Liver (tissue), 8 donors: ENCODE measurements at regions not wholly inside any gene's neighbourhood (a gene's known extent, or its start where the extent isn't known, plus 50 kb on each side); places are given as distances from the start of the nearest gene placed in this dataset.
"Not testable (repeated sequence)": the region's sequence is repeated elsewhere in the genome, so short reads cannot be mapped to it uniquely, and the experiment has no call there.

Source experiments
- DNase-seq: peaks from one replicate; pipeline ENCODE4 v3.0.0-alpha.2; 2017; ENCODE audit warnings: low spot score
- H3K27ac ChIP-seq, 2 donors: one replicate each; pipeline ENCODE4 v1.7.0; 2013; ENCODE audit warnings: inconsistent platforms in 2 of 2, low read length in 2 of 2, control low read depth in 1 of 2, low read depth in 1 of 2, mild to moderate bottlenecking in 1 of 2
- H3K27me3 ChIP-seq, 4 donors: one replicate each; pipeline versions ENCODE4 v1.6.1 to v1.7.0; 2013; ENCODE audit warnings: low read length in 3 of 4, inconsistent platforms in 1 of 4, mild to moderate bottlenecking in 1 of 4, moderate library complexity in 1 of 4; ENCODE audit not compliant: control insufficient read depth in 4 of 4, insufficient read depth in 4 of 4
- H3K36me3 ChIP-seq, 4 donors: one replicate each; pipeline versions ENCODE4 v1.6.1 to v1.7.0; 2013; ENCODE audit warnings: low read length in 3 of 4, mild to moderate bottlenecking in 3 of 4, low read depth in 1 of 4, moderate library complexity in 1 of 4; ENCODE audit not compliant: control insufficient read depth in 4 of 4, insufficient read depth in 3 of 4
- H3K4me1 ChIP-seq, 4 donors: one replicate each; pipeline versions ENCODE4 v1.6.1 to v1.7.0; 2013; ENCODE audit warnings: low read length in 3 of 4, mild to moderate bottlenecking in 3 of 4, moderate library complexity in 1 of 4; ENCODE audit not compliant: control insufficient read depth in 4 of 4, insufficient read depth in 4 of 4
- H3K4me3 ChIP-seq, 3 donors: one replicate each; pipeline versions ENCODE4 v1.6.1 to v1.7.0; 2013; ENCODE audit warnings: low read length in 3 of 3, control low read depth in 1 of 3, low read depth in 1 of 3, mild to moderate bottlenecking in 1 of 3
- H3K9ac ChIP-seq, 2 donors: one replicate each; pipeline ENCODE4 v1.7.0; 2013; ENCODE audit warnings: low read length in 2 of 2, mild to moderate bottlenecking in 2 of 2, moderate library complexity in 2 of 2, control low read depth in 1 of 2, low read depth in 1 of 2
- H3K9me3 ChIP-seq, 4 donors: one replicate each; pipeline versions ENCODE4 v1.6.1 to v1.7.0; 2013; ENCODE audit warnings: low read length in 3 of 4; ENCODE audit not compliant: control insufficient read depth in 4 of 4
- ATF3 ChIP-seq: IDR thresholded peaks from 2 replicates; pipeline ENCODE4 v1.6.1; 2016; ENCODE audit warnings: antibody characterized with exemption
- CTCF ChIP-seq: fragments of 150-350 bp; IDR thresholded peaks from 2 replicates; pipeline ENCODE4 v1.5.1; 2017; ENCODE audit warnings: improper control_type of control experiment, low read depth, low read length; ENCODE audit not compliant: missing input control
- FOXA1 ChIP-seq: IDR thresholded peaks from 2 replicates; pipeline ENCODE4 v1.6.1; 2016; ENCODE audit warnings: antibody characterized with exemption
- FOXA2 ChIP-seq: IDR thresholded peaks from 2 replicates; pipeline ENCODE4 v1.6.1; 2016; ENCODE audit warnings: antibody characterized with exemption
- GABPA ChIP-seq, 2 donors: IDR thresholded peaks in 1 of 2; conservative IDR thresholded peaks in 1 of 2; 2 replicates each; pipeline ENCODE4 v1.6.1; 2016; ENCODE audit warnings: antibody characterized with exemption in 2 of 2, mild to moderate bottlenecking in 1 of 2, moderate library complexity in 1 of 2
- HNF4G ChIP-seq: IDR thresholded peaks from 2 replicates; pipeline ENCODE4 v1.6.1; 2016; ENCODE audit warnings: antibody characterized with exemption
- JUND ChIP-seq, 2 donors: IDR thresholded peaks; 2 replicates each; pipeline ENCODE4 v1.6.1; 2016; ENCODE audit warnings: antibody characterized with exemption in 2 of 2
- REST ChIP-seq: IDR thresholded peaks from 2 replicates; pipeline ENCODE4 v1.6.1; 2016; ENCODE audit warnings: antibody characterized with exemption, mild to moderate bottlenecking
- TAF1 ChIP-seq: conservative IDR thresholded peaks from 2 replicates; pipeline ENCODE4 v1.6.1; 2016; ENCODE audit warnings: antibody characterized with exemption, mild to moderate bottlenecking
- YY1 ChIP-seq: IDR thresholded peaks from 2 replicates; pipeline ENCODE4 v1.6.1; 2016; ENCODE audit warnings: antibody characterized with exemption, mild to moderate bottlenecking
- ZBTB33 ChIP-seq: IDR thresholded peaks from 2 replicates; pipeline ENCODE4 v1.6.1; 2016; ENCODE audit warnings: antibody characterized with exemption
- WGBS: extraction: QIAGEN DNeasy Blood & Tissue Kit; methylation state at CpG from one replicate; pipeline ENCODE4 v1.1.7; 2013; 5-methylcytosine and 5-hydroxymethylcytosine counted together
- donor health status: healthy.
- donor health status: healthy.
- donor health status: healthy.
- donor health status: healthy.
- donor health status: healthy.

- no peak overlapping the region for H3K4me3 ChIP-seq
- no peaks in the 10 kb centered on the region for H3K36me3 ChIP-seq
- no peak overlapping the region for H3K9ac ChIP-seq
- no peaks in the 10 kb centered on the region for H3K4me1 ChIP-seq
- H3K9me3 ChIP-seq, result peaks cover 0 to under 1% (median under 1%) of the 10 kb centered on the region in 4 donors
- WGBS, result 55% methylated on average over 5 of the region's 5 CpGs
- no peak for DNase-seq
- no peak overlapping the region for H3K27ac ChIP-seq
- H3K27me3 ChIP-seq, result no peaks in the 10 kb centered on the region
- TF ChIP-seq REST (no peak), FOXA1 (no peak), HNF4G (no peak), YY1 (no peak)
These were observed 1258.0 kb upstream of the CDH9 start for GRCh38 chr5:28296254-28297013.

- not testable (repeated sequence) for H3K27me3 ChIP-seq, H3K9me3 ChIP-seq, H3K9ac ChIP-seq, H3K4me1 ChIP-seq, H3K4me3 ChIP-seq, H3K27ac ChIP-seq, H3K36me3 ChIP-seq, DNase-seq
- WGBS, result 54% methylated on average over 10 of the region's 10 CpGs
These were observed 1248.6 kb upstream of the CDH9 start for GRCh38 chr5:28287021-28287420.

- Histone ChIP-seq H3K9ac (no peak overlapping the region), H3K36me3 (no peaks in the 10 kb centered on the region), H3K4me3 (no peak overlapping the region), H3K4me1 (no peaks in the 10 kb centered on the region), H3K27me3 (peaks cover 0 to 3% (median 0%) of the 10 kb centered on the region in 4 donors), H3K9me3 (peaks cover 0 to 3% (median 0%) of the 10 kb centered on the region in 4 donors), H3K27ac (no peak overlapping the region)
- TF ChIP-seq JUND (IDR thresholded peaks at IDR 0.05), result no peak
- TF ChIP-seq TAF1, result no peak
- no peak for TF ChIP-seq GABPA (IDR thresholded peaks at IDR 0.05 in 1 of 2, conservative IDR thresholded peaks at IDR 0.05 in 1 of 2)
- TF ChIP-seq CTCF, result no peak
- TF ChIP-seq ATF3, result no peak
- TF ChIP-seq FOXA2, result no peak
- TF ChIP-seq HNF4G, result no peak
- TF ChIP-seq ZBTB33, result no peak
- DNase-seq, result no peak
- 56% methylated on average over 5 of the region's 5 CpGs for WGBS
These were observed 1248.2 kb upstream of the CDH9 start for GRCh38 chr5:28286566-28286965.
